ENCODE measurements at regions not wholly inside any gene's neighbourhood (a gene's known extent, or its start where the extent isn't known, plus 50 kb on each side); places are given as distances from the start of the nearest gene placed in this dataset.

DNA sequence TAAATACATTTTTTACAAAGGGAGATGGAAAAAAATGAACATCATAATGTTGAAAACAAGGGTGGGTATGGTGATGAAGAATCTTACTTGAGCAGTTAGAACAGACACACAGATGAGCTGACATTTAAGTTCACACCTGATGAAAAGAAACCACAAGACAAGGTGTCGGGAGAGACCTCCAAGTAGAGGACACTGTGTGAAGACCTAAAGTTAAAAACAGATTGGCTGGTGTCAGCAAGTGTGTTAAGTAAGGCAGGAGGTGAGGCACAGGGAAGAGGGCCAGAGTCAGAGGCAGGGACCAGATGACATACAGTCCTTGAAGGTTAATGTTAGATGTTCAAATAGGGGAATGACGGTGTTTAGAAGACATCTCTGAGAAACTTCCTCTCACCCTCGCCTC, 236.8 kb downstream of the FAT3 start:
- Histone ChIP-seq H3K23ac (ENCODE audit: insufficient read length, low read depth, low read length) (no peak overlapping the region), H2BK120ac (ENCODE audit: low read depth, low read length, poor library complexity, severe bottlenecking) (no peak overlapping the region), H3T11ph (ENCODE audit: low read length) (no peak overlapping the region), H4K5ac (ENCODE audit: insufficient read length, low read depth, low read length) (no peak overlapping the region), H3K4me1 (ENCODE audit: insufficient read depth, low read length) (peaks cover 10% of the 10 kb centered on the region; the same call in 1 of the 2 replicates), H3K9ac (ENCODE audit: extremely low read depth, insufficient read length, low read length) (no peak overlapping the region), H2AK5ac (ENCODE audit: insufficient read length, low read length) (no peak overlapping the region), H3K14ac (ENCODE audit: insufficient read depth, low read length) (no peak overlapping the region), H3K4me2 (ENCODE audit: insufficient read depth, insufficient read length, low read length) (no peak overlapping the region), H3K79me1 (ENCODE audit: insufficient read depth, low read depth, low read length, poor library complexity, severe bottlenecking) (no peaks in the 10 kb centered on the region), H3K79me2 (ENCODE audit: insufficient read depth, low read length) (peaks cover 2% of the 10 kb centered on the region; the same call in 1 of the 2 replicates), H3K9me3 (ENCODE audit: control insufficient read depth, low read depth, low read length) (no peaks in the 10 kb centered on the region), H3K23me2 (ENCODE audit: insufficient read length, low read depth, low read length, poor library complexity, severe bottlenecking) (no peaks in the 10 kb centered on the region), H2BK12ac (ENCODE audit: insufficient read length, low read depth, low read length) (no peak overlapping the region), H3K56ac (ENCODE audit: insufficient read length, low read depth, low read length) (no peak overlapping the region), H2BK20ac (ENCODE audit: low read depth, low read length, poor library complexity, severe bottlenecking) (no peak overlapping the region), H2BK15ac (ENCODE audit: low read depth, low read length) (no peak overlapping the region), H2BK5ac (ENCODE audit: insufficient read length, low read length) (no peak overlapping the region), H4K20me1 (ENCODE audit: control insufficient read depth, insufficient read depth, insufficient read length) (no peaks in the 10 kb centered on the region), H3K27ac (ENCODE audit: insufficient read length, low read depth, low read length) (no peak overlapping the region), H3K4ac (ENCODE audit: low read depth, low read length) (no peak overlapping the region), H2AFZ (ENCODE audit: low read length) (no peak overlapping the region), H4K8ac (replicated peaks; ENCODE audit: insufficient read length, low read depth, low read length) (no peak overlapping the region), H4K91ac (ENCODE audit: insufficient read length, low read depth, low read length) (no peak overlapping the region), H3K27me3 (ENCODE audit: insufficient read depth, low read length) (no peaks in the 10 kb centered on the region), H3K18ac (ENCODE audit: insufficient read length, low read depth, low read length) (no peak overlapping the region)
- no peak overlapping the region for H3K27ac Mint-ChIP-seq
- no peak for DNase-seq
- no CpG with 5 or more reads among the region's 3 CpGs for WGBS (ENCODE audit: extremely low coverage, insufficient read length, low lambda C conversion rate)
- no peaks in the 10 kb centered on the region; a peak in 1 of 7 replicates for H3K36me3 Mint-ChIP-seq (ENCODE audit: insufficient read depth in 1 of 3, low read depth in 3 of 3)
- no peaks in the 10 kb centered on the region for H3K27me3 Mint-ChIP-seq (ENCODE audit: low read depth)
- no peak overlapping the region for H3K4me3 Mint-ChIP-seq
- peaks cover 9 to 16% of the 10 kb centered on the region in 2 experiments for H3K4me1 Mint-ChIP-seq
- H3K9me3 Mint-ChIP-seq: no peaks in the 10 kb centered on the region
- TF ChIP-seq, protein P1, sequence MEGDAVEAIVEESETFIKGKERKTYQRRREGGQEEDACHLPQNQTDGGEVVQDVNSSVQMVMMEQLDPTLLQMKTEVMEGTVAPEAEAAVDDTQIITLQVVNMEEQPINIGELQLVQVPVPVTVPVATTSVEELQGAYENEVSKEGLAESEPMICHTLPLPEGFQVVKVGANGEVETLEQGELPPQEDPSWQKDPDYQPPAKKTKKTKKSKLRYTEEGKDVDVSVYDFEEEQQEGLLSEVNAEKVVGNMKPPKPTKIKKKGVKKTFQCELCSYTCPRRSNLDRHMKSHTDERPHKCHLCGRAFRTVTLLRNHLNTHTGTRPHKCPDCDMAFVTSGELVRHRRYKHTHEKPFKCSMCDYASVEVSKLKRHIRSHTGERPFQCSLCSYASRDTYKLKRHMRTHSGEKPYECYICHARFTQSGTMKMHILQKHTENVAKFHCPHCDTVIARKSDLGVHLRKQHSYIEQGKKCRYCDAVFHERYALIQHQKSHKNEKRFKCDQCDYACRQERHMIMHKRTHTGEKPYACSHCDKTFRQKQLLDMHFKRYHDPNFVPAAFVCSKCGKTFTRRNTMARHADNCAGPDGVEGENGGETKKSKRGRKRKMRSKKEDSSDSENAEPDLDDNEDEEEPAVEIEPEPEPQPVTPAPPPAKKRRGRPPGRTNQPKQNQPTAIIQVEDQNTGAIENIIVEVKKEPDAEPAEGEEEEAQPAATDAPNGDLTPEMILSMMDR (conservative IDR thresholded peaks at IDR 0.05): no peak
